T1000 (cell line): ENCODE measurements at regions not wholly inside any gene's neighbourhood (a gene's known extent, or its start where the extent isn't known, plus 50 kb on each side); places are given as distances from the start of the nearest gene placed in this dataset.
"Not testable (repeated sequence)": the region's sequence is repeated elsewhere in the genome, so short reads cannot be mapped to it uniquely, and the experiment has no call there.

Source experiments
- DNase-seq: peaks from one replicate; lab custom pipeline; 2025; ENCODE audit warnings: mixed read lengths; lab: John Stamatoyannopoulos, UW

DNA sequence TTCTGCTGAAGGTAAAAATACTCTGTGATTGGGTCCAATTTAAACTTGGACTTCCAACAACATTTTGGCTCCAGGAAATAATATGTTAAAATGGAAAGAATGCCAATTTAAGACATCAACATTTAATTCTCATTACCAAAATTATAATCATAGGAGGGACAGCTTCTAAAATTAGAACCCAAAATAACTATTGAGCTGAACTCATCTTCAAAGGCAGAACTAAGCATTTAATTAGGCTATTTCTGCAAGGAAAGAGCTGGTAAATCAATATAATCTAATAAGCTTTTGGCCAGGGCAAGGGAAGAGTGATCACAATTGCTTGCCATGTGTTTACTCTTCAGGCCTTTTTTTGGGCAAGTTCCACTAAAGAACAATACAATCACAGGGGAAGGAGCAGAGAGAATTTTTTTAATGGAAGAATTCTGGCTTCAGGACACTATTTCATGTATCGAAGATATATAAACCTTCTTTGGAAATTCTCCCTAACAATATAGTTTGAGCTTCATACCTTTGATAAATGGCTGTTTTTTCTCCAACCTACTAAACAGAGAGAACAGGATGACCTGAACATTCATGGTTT is 133.1 kb upstream of the PTBP2 start:
- DNase-seq: no peak

DNA sequence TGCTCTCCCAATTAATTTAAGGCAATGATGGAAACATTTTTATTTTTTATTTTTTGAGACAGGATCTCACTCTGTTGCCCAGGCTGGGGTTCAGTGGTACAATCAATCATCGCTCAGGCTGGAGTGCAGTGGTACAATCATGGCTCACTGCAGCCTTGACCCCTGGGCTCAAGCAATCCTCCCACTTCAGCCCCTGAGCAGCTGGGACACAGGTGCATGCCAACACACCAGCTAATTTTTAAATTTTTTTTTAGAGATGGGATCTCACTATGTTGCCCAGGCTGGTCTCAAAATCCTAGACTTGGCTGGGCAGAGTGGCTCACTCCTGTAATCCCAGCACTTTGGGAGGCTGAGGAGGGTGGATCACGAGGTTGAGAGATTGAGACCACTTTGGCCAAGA is 126.1 kb upstream of the PTBP2 start:
- not testable (repeated sequence) for DNase-seq

DNA sequence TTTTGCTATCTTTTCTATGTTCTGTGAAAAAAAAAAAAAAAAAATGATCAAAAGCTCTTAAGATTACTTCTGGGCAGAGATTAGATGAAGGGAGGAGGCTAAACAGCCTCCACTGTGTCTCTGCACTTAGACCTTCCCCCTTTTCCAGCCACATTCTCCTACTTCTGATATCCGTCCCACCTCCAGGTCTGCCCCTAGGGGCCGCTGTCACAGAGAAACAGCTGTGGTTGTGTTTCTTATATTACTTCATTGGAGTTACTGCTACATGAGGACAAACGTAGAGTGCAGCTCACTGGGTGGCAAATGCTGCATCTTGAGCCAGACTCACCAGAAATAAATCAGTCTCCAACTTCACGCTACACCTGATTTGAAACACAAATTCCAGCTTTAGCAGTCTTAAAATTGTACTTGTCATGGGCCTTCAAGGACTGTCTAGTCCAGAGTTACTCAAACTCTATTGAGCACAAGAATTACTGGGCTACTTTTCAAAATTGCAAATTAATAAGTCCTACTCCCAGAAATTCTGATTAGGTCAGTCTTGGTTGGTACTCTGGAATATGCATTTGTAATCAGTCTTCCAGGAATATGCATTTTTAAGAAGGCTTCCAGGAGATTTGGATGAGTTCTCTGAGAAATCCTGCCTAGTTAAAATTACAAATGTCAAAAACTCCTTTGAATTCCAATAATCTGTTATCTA is 125.2 kb upstream of the PTBP2 start:
- no peak for DNase-seq

DNA sequence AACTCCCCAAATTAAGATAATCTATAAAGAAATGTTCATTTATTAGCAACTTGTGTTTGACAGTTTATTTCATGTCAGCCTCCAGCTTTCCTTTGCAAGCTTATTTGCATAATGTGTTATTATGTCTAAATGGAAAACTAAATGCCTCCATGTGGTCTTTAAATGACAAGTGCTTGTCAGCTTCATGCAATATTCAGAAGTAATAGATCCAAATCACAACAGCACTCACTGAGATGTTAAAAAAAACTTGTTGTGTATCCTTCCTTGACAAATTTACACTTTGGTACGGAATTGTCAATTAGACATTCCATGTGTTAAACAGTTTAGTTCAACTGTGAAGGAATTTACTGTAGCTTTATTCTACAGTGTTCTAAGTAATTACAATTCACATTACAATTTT is 124.4 kb upstream of the PTBP2 start:
- no peak for DNase-seq

DNA sequence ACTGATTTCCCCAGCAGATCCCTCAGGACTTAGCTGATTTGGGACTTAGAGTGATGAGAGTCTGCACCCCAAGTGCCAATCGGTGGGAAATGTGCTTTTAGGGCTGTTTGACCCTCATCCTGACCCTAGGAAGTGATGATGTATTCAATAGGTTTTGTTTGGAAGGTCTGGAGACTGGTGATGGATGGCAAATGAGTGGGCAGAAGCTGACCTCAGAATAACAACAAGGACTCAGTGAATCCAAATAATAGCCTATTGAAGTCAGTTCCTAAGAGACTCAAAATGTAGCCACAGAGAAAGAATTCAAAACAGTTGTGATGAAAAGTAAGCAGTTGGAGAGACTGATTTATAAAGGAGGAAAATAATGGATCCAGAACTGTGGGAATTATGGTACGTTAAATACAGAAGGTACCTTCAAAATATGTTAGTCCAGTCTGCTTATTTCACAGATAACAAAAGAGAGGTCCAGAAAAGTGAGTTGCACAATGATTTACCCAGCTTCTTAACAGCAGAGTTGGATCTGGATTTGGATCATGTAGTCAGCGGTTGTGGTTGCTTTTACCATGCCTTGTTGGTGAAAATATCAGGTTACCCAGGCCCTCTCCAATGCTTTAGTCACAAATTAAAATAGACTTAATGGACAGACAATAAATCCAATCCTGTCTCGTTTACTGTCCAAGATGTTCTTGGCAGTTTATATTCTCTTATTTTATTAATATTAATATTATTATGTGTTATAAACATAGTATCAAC is 123.0 kb upstream of the PTBP2 start:
- no peak for DNase-seq

DNA sequence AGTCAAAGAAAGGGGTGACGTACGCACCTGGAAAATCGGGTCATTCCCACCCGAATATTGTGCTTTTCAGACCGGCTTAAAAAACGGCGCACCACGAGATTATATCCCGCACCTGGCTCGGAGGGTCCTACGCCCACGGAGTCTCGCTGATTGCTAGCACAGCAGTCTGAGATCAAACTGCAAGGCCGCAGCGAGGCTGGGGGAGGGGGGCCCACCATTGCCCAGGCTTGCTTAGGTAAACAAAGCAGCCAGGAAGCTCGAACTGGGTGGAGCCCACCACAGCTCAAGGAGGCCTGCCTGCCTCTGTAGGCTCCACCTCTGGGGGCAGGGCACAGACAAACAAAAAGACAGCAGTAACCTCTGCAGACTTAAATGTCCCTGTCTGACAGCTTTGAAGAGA is 117.0 kb upstream of the PTBP2 start:
- not testable (repeated sequence) for DNase-seq

DNA sequence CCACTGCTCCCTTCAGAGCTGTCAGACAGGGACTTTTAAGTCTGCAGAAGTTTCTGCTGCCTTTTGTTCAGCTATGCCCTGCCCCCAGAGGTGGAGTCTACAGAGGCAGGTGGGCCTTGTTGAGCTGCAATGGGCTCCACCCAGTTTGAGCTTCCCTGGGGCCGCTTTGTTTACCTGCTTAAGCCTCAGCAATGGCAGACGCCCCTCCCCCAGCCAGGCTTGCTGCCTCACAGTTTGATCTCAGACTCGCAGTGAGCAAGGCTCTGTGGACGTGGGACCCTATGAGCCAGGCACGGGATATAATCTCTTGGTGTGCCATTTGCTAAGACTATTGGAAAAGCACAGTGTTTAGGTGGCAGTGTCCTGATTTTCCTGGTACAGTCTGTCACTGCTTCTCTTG is 104.2 kb upstream of the PTBP2 start:
- not testable (repeated sequence) for DNase-seq

DNA sequence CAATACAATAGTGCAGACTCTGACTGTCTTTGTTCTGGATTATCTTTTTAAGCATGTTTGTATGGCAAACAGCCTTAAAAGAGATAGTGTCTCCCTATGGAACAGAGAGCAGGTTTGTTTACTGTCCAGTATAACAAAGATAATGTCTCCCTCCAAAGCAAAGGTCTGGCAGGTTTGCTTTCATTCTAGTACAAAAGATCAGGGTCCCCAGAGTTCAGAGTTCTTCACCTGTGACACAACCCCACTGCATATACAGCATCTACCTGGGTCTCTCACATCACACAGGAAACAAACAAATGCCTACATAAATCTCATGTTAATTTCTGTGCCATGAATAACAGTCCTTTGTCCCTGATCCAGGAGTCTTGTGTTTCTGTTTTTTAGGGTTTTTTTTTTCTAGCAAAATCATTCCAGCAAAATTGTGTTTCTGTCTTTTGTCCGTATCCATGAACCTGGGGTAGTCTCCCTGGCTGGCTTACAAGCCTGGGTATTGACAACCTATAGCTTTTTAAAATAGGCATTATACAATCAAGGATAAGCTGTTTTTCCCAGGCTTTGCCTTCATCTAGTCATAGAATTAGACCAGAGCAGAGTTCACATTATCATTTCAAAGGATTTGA is 89.4 kb upstream of the PTBP2 start:
- no peak for DNase-seq

DNA sequence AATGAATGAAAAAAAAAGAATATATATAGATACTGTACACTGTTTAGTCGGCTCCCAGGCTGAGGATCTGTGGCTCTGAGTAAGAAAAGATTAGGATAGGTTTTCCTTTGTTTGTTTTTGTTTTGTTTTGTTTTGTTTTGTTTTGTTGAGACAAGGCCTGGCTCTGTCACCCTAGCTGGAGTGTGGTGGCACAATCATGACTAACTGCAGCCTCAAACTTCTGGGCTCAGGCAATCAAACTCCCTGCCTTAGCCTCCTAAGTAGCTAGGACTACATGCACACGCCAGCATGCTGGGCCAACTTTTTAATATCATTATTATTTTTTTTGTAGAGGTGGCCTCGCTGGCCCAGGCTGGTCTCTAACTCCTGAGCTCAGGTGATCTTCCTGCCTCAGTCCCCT is 87.9 kb upstream of the PTBP2 start:
- DNase-seq: no peak

DNA sequence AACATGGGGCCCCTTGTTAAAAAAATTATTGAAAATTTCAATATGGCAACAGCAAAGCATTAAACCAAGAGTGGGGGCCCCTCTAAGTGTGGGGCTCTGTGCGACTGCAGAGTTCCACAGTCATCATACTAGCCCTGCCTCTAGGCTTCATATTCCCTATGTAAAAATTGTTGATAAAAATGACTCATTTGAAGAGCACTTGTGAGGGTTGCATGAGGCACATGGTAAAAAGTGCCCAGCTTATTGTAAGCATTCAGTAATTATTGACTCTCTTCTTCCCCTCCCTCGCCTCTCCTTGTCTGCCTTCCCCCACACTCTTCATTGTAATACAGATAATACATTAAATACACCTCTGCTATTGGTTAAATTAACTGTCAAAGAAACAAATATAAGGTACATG is 86.7 kb upstream of the PTBP2 start:
- DNase-seq: no peak

DNA sequence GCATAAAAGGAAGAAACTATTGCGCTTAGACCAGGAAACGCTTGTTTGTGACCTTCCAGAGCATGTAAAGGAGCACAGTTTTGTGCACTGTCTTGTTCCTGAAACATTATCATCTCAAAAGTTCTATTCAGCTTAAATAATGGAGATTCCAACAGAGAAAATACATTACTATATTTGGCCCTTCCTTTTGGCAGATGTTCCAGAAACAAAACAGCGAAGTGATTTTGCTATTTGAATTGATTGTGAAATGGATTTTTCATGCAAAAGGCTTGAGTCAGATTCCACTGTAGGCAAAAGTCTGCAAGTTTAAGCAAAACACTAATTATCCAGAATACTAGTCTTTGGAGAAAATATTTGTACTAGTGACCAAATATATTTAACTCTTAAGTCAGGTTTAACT is 80.3 kb upstream of the PTBP2 start:
- DNase-seq: no peak

DNA sequence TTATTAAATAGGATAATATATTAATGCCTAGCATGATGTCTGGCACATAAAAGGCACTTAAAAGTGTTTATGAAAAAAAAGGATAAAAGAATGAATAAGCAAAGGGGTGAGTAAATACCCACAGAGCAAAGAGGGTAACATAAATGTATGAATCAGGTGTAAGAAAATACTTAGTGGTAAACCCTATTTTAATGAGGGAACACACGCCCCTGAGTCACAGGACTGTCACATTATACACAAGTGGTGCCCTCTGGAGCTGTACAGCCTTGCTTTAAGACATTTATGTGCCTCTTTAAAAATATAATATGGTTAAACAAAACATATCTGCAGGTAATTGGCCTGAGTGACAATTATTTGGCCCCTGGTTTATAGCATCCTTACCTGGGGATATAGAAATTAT is 78.1 kb upstream of the PTBP2 start:
- no peak for DNase-seq

DNA sequence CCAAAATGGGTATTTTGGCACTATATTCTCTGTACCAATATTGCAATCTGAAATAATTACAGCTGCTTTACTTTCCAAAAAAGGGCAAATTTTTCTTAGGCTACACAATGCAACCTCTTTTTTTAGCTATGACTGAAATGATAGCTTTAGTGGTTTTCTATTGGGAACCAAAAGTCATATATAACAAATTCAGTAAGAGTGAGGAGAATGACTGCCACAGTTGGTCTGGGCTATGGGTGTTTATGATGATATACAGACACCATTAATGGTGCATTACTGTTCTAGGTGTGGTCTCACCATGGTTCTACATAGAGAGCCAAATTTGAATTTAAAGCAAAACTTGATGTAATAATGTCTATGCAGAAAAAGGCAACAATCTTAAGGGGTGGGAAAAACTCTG is 72.3 kb upstream of the PTBP2 start:
- DNase-seq: no peak

DNA sequence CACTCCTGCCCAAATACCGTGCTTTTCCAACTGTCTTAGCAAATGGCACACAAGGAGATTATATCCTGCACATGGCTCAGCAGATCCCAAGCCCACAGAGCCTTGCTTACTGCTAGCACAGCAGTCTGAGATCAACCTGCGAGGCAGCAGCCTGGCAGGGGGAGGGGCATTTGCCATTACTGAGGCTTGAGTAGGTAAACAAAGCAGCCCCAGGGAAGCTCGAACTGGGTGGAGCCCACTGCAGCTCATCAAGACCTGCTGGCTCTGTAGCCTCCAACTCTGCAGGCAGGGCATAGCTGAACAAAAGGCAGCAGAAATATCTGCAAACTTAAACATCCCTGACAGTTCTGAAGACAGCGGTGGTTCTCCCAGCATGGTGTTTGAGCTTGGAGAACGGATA is 70.1 kb upstream of the PTBP2 start:
- DNase-seq: no peak

DNA sequence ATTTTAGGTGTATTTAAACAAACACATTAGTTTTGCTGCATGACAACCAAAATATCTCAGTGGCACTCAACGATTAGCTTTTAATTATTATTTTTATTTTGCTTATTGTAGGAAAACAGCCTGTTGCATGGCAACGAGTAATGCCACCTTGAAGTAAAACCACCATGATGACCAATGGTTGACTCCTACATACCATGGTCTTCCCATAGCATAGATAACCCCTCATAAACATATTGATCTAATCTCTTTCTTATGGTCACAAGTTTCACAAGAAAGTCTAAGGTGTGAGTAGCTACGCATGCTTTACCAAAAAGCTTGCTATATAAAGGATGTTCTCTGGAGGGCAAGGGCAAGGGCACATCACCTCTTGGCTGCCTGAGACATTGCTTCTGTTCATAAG is 61.5 kb upstream of the PTBP2 start:
- no peak for DNase-seq

DNA sequence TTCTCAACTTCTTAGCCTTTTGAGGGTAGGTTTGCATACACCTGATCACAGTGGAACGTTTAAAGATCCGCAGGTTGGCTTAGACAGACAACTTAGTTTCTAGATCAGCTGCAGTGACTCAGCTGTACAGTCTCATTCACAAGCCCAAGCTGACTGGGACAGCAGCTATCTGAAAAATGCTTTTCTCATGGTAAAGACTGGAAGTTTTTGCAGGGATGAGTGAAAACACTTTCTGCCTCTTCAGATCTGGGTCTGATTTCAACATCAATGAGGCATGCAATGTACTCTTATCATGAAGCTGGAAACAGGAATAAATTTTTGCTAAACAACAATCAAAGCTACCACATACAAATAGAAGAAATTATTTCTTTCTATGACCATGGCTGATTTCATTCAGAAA is 61.1 kb upstream of the PTBP2 start:
- no peak for DNase-seq
